ENCODE measurements at regions not wholly inside any gene's neighbourhood (a gene's known extent, or its start where the extent isn't known, plus 50 kb on each side); places are given as distances from the start of the nearest gene placed in this dataset.
"Not testable (repeated sequence)": the region's sequence is repeated elsewhere in the genome, so short reads cannot be mapped to it uniquely, and the experiment has no call there.

GRCh38 chr4:111045992-111046391 lies 423.1 kb upstream of the PITX2 start:
- DNase-seq, result no peak

DNA sequence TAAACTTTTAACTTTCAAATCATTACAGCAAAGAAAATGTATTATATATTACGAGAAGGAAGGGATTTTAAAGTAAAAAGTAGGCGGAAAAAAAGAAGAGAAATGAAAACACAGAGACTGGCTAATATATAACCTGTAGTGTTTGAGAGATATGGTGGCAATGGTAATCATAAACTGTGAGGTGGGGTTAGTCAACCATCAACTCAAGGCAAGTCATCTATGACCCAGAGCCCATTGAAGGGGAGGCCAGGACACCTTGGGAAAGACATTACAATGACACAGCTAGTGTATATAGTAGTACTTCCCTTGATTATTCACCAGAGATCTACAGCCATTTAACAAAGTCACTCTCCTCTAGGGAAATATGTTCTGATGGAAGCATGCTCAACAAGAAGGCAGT lies 423.9 kb upstream of the PITX2 start:
- peak; percentile 67 for DNase-seq

DNA sequence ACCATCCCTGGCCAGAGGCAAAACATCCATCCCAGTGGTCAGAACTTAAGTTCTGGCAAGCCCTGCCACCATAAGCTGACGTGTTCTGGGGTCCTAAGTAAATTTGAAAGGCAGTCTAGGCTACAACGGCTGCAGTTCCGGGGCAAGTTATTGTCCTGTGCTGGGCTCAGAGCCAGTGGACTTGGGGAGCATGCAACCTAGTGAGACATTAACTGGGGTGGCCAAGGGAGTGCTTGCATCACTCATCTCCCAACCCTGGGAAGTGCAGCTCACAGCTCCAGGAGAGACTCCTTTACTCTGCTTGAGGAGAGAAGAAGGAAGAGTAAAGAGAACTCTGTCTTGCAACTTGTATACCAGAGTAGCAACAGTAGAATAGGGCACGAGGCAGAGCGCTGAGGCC lies 425.4 kb upstream of the PITX2 start:
- no peak for DNase-seq

- DNase-seq, result peak; percentile 91
These were observed 441.6 kb upstream of the PITX2 start for GRCh38 chr4:111064342-111064993.

- DNase-seq, result peak; percentile 67
These were observed 443.1 kb upstream of the PITX2 start for GRCh38 chr4:111066001-111066400.

DNA sequence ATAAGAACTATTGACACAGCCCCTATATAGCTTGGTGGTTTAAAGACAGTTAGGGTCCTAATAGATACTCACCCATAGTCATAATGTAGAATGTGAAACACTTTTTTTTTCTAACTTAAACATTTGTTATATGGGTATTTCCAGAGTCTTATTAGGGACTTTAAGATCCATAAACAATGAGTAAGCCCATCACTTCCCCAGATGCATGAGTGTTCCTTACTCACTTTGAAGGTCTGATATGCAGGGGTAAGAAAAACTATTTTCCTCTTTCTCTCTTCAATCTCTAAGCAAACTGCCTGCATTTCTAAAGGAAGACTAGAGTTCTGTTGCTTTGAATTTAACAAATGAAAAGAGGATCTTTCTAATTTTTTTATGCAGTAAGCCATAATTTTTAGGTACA lies 443.6 kb upstream of the PITX2 start:
- peak; percentile 31 for DNase-seq

GRCh38 chr4:111066887-111067286 lies 444.0 kb upstream of the PITX2 start:
- DNase-seq, result peak; percentile 50

GRCh38 chr4:111068883-111069282 lies 446.0 kb upstream of the PITX2 start:
- DNase-seq, result no peak

DNA sequence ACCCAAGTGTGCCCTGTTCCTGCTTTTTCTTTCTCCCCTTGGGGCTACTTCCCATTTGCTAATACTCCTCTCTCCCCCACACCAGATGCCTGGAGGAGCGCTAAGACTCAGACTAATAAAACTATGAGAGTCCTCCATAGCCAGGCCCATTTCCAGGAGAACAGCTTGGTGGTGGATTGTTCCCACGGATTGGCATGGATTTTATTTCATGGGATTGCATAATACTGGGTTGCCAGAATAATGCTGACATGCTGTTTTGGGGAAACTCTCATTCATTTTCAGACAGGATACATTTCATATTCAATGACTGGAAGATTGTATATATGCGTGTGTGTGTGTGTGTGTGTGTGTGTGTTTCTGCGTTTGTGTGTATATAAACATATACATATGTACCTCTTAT lies 447.5 kb upstream of the PITX2 start:
- DNase-seq, result no peak

DNA sequence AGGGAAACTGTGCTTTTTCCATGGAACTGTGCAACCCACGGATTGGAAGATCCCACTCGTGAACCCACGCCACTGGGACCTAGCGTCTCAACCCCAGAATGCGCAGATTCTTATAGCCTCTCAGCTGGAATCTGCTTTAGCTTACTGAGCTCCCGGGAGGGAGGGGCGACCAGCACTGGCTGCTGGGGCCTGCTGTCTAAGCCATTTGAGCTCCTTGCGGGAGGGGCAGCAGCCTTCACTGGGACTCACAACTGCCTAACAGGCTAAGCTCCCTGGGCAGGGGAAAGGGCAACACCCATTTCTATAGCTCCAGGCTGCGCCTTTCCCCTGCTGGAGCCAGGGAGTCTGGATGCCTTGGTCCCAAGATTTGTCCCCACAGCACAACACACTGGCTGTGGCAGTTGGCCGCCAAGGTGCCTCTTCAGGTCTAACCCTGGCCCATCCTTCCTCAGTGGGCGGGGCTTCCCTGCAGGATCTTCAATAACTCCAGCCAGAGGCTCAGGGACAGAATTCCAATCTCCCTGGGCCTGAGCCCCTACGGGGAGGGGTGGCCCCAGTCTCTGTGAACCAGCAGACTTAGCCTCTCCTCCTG lies 451.7 kb upstream of the PITX2 start:
- no peak for DNase-seq

GRCh38 chr4:111076299-111076698 lies 453.4 kb upstream of the PITX2 start:
- DNase-seq, result not testable (repeated sequence)

DNA sequence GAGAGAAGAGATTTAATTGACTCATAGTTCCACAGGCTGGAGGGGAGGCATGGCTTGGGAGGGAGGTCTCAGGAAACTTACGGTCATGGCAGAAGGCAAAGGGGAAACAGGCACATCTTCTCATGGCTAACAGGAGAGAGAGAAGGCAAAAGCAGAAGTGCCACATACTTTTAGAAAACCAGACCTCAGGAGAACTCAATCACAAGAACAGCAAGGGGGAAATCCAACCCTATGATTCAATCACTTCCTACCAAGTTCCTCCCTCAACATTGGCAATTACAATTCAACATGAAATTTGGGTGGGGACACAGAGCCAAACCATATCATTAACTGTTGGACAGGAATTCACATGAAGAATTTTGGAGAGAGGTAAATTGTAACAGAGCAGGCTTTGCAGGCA lies 485.3 kb upstream of the PITX2 start:
- DNase-seq, result no peak

GRCh38 chr4:111113591-111113990 lies 490.7 kb upstream of the PITX2 start:
- no peak for DNase-seq

- no peak for DNase-seq
These were observed 493.0 kb upstream of the PITX2 start for GRCh38 chr4:111115881-111116280.

DNA sequence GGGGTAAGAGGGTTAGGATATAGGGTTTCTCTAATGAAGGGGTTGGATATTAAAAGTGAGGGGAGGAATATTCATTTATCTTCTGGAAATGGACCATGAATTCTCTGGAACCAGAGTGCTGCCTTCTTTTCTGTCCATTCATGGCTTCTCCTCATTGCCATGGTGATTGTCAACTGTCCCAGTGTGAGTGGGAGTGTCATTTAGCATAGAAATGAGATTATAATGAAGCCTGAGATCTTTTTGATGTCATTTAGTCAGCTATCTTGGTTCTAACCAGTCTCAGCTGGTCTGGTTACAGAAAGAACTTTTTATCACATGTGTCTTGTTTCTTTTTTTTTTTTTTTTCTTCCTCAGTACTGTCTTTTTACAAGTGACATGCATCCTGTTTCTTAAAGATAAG lies 497.3 kb upstream of the PITX2 start:
- no peak for DNase-seq

DNA sequence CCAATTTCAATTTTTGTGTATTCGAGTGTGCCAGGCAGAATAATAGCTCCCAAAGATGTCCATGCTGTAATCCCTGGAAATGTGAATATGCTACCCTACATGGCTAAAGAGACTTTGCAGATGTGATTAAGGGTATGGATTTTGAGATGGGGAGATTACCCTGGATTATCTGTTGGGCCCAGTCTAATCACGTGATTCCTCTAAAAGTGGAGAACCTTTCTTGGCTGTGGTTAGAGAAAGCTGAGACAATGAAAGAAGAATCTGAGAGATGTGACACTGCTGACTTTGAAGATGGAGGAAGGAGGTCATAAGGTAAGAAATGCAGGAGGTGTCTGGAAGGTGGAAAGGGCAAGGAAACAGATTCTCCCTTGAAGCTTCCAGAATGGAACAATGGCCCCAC lies 503.5 kb upstream of the PITX2 start:
- no peak for DNase-seq

GRCh38 chr4:111127841-111128240 lies 505.0 kb upstream of the PITX2 start:
- DNase-seq, result no peak

DNA sequence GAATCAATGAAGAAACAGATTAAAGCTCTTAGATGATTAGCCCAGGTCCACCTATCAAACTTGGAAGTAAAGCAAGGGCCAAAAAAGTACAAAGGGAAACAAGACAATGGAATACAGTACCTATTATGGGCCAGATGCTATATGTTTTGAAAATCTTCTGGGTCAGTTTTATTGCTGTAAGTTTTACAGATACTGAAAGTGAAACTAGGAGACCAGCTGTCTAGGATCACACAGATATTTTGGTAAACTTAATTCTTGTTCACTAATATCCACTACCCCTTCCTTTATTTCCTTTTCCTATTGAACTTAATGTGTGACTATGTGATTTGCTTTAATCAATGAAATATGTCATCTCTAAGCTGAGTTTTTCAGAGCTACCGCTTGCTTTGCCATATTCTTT lies 505.4 kb upstream of the PITX2 start:
- no peak for DNase-seq

GRCh38 chr4:111136438-111136837 lies 513.6 kb upstream of the PITX2 start:
- DNase-seq, result no peak

DNA sequence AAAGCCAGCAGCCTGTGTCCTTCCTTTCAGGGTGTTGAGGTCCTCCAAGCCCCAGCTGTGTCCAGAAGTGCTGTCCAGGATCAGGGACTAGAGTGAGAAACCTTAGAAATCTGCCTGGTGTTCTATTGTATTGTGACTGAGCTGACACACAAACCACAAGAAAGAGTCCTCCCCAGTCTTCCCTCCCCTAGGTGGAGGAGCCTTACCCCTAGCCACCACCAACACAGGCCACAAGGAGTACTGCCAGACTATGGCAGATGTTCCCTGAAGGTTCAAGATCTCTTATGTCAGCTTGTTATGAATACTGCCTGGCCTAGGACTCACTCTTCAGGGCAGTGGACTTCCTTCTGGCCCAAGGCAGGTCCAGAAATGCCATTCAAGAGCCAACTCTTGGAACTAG lies 514.1 kb upstream of the PITX2 start:
- no peak for DNase-seq

DNA sequence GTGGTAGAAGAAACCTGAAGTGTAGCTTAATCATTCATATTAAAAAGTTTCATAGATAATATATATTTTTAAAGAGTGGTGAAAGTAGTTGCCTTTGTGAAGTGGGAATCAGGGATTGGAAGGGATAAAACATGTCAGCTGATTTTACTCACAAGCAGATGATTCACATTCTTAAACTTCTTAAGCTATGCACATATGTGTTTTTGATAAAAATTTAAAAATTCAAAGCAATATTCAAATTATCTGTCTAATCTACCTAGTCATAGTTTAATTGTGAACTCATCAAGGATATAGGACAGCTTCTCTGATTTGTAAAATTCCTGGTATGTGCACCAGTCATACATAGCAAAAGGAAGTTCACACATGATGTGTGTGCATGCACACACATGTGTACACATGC lies 520.6 kb upstream of the PITX2 start:
- no peak for DNase-seq

GRCh38 chr4:111154934-111155333 lies 532.1 kb upstream of the PITX2 start:
- no peak for DNase-seq

- not testable (repeated sequence) for DNase-seq
These were observed 541.7 kb upstream of the PITX2 start for GRCh38 chr4:111164556-111164955.

GRCh38 chr4:111174331-111174730 lies 551.5 kb upstream of the PITX2 start:
- DNase-seq, result no peak

GRCh38 chr4:111178231-111178630 lies 555.4 kb upstream of the PITX2 start:
- no peak for DNase-seq

Measured in kidney glomerular epithelial cell (primary cell).